Astrocyte of the spinal cord (primary cell): ENCODE measurements at regions not wholly inside any gene's neighbourhood (a gene's known extent, or its start where the extent isn't known, plus 50 kb on each side); places are given as distances from the start of the nearest gene placed in this dataset.
A peak's percentile ranks its signal among the peaks of the same experiment; 100 is the strongest.
"Not testable (repeated sequence)": the region's sequence is repeated elsewhere in the genome, so short reads cannot be mapped to it uniquely, and the experiment has no call there.

Experiments used
- DNase-seq: peaks from one replicate; pipeline ENCODE4 v3.0.0; 2011; ENCODE audit warnings: low read depth, low spot score
- H3K4me3 ChIP-seq: 2 replicates; pipeline ENCODE4 v1.5.1; 2011; ENCODE audit warnings: low read depth, mild to moderate bottlenecking, low read length, moderate library complexity
- CTCF ChIP-seq: IDR thresholded peaks from 2 replicates; pipeline ENCODE4 v1.5.1; 2012; ENCODE audit warnings: low read depth, mild to moderate bottlenecking, low read length, inconsistent platforms
- in situ Hi-C: cut with HindIII; loops from 2 replicates; pipeline ENCODE4 v1.10.0; 2017; ENCODE audit warnings: low sequenced_read_pairs

GRCh38 chr10:61219696-61220095 lies 233.5 kb downstream of the TMEM26 start:
- DNase-seq, result no peak
- no peak overlapping the region for H3K4me3 ChIP-seq
- in situ Hi-C loops, result no loop called here
- no peak for TF ChIP-seq CTCF

DNA sequence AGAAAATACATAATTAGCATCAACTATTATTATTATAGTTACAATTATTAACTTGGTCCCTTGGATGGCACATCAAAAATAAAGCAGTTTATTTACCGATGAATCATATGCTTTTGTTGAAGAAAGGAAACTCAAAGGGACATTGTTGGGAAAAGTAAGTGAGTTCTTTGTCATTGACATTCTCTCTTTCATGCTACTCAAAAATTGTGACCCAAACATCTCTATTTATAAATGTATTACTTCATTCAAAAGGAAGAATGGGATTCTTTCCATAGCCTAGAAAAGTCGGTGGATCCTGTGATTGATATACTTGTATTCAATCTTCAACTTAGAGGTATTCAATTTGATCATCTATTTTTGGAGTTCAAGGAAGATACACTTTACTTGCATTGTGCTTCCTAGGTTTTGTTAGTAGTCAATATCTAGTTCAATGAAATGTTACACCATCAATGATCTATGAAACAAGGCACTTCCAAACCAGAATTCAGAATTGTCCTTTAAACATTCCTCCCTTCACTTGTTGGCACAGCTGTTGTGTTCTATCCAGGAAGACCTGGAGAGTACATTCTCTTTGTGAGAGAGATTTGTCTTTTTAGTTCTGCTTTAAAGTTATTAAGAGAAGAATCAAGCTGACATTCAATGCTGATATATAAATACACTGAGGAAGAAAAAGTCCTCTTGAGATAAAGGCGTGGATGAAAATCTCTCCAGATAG lies 235.2 kb downstream of the TMEM26 start:
- no peak overlapping the region for H3K4me3 ChIP-seq
- in situ Hi-C loops, result no loop called here
- no peak for TF ChIP-seq CTCF
- no peak for DNase-seq

DNA sequence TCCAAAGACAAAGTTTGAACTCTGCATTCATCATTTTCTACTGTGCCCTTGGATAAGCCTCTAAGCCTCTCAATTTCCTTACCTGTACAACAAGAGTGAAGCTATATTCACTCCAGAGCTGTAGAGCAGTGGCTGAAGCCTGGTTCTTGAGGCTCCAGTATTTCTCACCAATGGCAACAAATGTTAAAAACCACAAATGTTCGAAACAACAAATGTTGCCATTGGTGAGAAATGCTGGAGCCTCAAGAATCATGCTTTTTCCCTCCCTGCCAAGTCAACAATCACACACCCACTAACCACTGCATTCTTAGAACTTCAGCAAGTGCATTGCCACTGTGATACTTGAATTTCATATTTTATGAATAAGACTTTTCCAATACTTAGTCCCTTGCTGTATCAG lies 237.9 kb downstream of the TMEM26 start:
- in situ Hi-C loops, result no loop called here
- TF ChIP-seq CTCF, result no peak
- DNase-seq, result peak; percentile 1
- H3K4me3 ChIP-seq, result no peak overlapping the region

- TF ChIP-seq CTCF, result no peak
- in situ Hi-C loops, result no loop called here
- no peak for DNase-seq
- no peak overlapping the region for H3K4me3 ChIP-seq
These were observed 241.7 kb downstream of the TMEM26 start for GRCh38 chr10:61211468-61211867.

GRCh38 chr10:61197057-61197456 lies 253.1 kb upstream of the RHOBTB1 start:
- in situ Hi-C loops, result no loop called here
- no peak overlapping the region for H3K4me3 ChIP-seq
- DNase-seq, result no peak
- no peak for TF ChIP-seq CTCF

DNA sequence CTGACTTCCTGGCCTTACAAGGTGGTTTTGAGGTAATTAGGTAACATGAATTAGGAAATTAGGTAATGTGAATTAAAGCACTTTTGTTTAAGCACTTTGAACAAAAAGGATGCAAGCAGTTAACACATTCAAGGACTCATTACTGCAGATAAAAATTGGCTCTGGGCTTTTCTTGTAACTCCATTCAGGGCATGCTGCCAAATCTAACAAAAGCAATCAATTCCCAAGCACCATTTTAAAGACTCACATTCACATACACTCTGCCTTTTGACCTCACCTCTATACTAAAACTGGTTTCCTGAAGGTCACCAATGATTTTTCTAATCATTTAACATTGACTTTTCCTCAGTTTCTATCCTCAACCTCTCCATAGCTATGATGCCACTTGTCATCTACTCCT lies 251.2 kb upstream of the RHOBTB1 start:
- DNase-seq, result no peak
- in situ Hi-C loops, result no loop called here
- no peak overlapping the region for H3K4me3 ChIP-seq
- no peak for TF ChIP-seq CTCF

- H3K4me3 ChIP-seq, DNase-seq, in situ Hi-C loops: not testable (repeated sequence)
These were observed 248.6 kb upstream of the RHOBTB1 start for GRCh38 chr10:61192589-61192988.
